Upper lobe of left lung (tissue), 4 donors: ENCODE measurements at regions not wholly inside any gene's neighbourhood (a gene's known extent, or its start where the extent isn't known, plus 50 kb on each side); places are given as distances from the start of the nearest gene placed in this dataset.

Experiments
- POLR2A ChIP-seq, 4 donors: fragments of 450-650 bp; IDR thresholded peaks; one replicate each; pipeline ENCODE4 v1.5.1; 2016 to 2017; ENCODE audit warnings: antibody characterized with exemption in 4 of 4, mild to moderate bottlenecking in 2 of 4
- POLR2AphosphoS5 ChIP-seq, 2 donors: sonication (generic); formaldehyde crosslinking; IDR thresholded peaks; one replicate each; pipeline ENCODE4 v1.5.1; 2017; ENCODE audit warnings: antibody characterized with exemption in 2 of 2

GRCh38 chr20:52564594-52564993, 373.0 kb upstream of the ZFP64 start:
- TF ChIP-seq POLR2AphosphoS5 (IDR thresholded peaks at IDR 0.05) (no peak), POLR2A (IDR thresholded peaks at IDR 0.05) (no peak)
